Loucy (cell line): ENCODE measurements at regions not wholly inside any gene's neighbourhood (a gene's known extent, or its start where the extent isn't known, plus 50 kb on each side); places are given as distances from the start of the nearest gene placed in this dataset.

Experiments used
- EZH2phosphoT487 ChIP-seq: fragments of 200-600 bp; IDR thresholded peaks from 2 replicates; pipeline ENCODE4 v1.6.1; 2018; ENCODE audit warnings: antibody characterized with exemption, mild to moderate bottlenecking, moderate library complexity, borderline replicate concordance
- TF ChIP-seq, protein P1 (sequence below): fragments of 200-600 bp; sonication (generic); conservative IDR thresholded peaks from 2 replicates; pipeline ENCODE4 v1.5.1; 2014; ENCODE audit warnings: mild to moderate bottlenecking, antibody characterized with exemption, low read length

DNA sequence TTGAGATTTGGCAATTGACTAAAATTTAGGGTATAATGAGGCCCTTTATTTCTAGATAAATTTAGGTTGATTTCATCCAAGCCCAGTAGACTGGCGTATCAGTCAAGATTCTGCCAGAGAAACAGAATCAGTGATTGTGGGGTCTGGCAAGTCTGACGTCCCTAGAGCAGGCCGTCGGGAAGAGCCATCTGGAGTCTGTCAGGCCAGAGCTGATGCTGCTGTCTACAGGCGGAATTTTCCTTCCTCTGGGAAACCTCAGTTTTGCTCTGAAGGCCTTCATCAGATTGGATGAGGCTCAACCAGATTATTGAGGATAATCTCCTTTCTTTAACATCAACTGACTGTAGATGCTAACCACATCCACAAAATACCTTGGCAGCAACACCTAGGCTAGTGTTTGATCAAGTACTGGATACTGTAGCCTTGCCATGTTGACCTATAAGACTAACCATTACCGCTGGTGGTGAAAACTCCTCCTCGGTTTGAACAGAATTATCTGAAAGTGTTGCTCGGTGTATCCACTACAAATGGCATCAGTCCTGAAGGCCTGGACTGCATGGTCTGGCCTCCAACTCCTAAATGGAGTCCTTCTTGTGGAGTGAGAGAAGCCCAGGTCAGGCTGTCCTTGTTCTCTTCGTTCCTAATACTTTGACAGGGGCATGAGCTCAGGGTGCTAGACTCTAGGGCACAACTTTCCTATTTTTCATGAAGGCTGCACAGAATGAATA, 83.2 kb upstream of the ANKH start:
- TF ChIP-seq, protein P1, sequence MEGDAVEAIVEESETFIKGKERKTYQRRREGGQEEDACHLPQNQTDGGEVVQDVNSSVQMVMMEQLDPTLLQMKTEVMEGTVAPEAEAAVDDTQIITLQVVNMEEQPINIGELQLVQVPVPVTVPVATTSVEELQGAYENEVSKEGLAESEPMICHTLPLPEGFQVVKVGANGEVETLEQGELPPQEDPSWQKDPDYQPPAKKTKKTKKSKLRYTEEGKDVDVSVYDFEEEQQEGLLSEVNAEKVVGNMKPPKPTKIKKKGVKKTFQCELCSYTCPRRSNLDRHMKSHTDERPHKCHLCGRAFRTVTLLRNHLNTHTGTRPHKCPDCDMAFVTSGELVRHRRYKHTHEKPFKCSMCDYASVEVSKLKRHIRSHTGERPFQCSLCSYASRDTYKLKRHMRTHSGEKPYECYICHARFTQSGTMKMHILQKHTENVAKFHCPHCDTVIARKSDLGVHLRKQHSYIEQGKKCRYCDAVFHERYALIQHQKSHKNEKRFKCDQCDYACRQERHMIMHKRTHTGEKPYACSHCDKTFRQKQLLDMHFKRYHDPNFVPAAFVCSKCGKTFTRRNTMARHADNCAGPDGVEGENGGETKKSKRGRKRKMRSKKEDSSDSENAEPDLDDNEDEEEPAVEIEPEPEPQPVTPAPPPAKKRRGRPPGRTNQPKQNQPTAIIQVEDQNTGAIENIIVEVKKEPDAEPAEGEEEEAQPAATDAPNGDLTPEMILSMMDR: no peak
- TF ChIP-seq EZH2phosphoT487: no peak
